Ovary (tissue), 3 donors: ENCODE measurements at regions not wholly inside any gene's neighbourhood (a gene's known extent, or its start where the extent isn't known, plus 50 kb on each side); places are given as distances from the start of the nearest gene placed in this dataset.

Experiments
- CTCF ChIP-seq, 3 donors: fragments of 450-650 bp in 2 of 3; fragments of 200-600 bp in 1 of 3; IDR thresholded peaks; one replicate each; pipeline versions ENCODE4 v1.5.1 to v1.8.0; 2016 to 2022; ENCODE audit warnings: antibody characterized with exemption in 3 of 3, mild to moderate bottlenecking in 1 of 3
- EP300 ChIP-seq: sonication (generic); formaldehyde crosslinking; IDR thresholded peaks from one replicate; pipeline ENCODE4 v1.6.1; 2017; ENCODE audit warnings: antibody characterized with exemption
- POLR2A ChIP-seq: fragments of 450-650 bp; IDR thresholded peaks from one replicate; pipeline ENCODE4 v1.6.1; 2017; ENCODE audit warnings: antibody characterized with exemption, mild to moderate bottlenecking, moderate library complexity
- donor health status: DM: no; HTN: no; CAD: no.

- TF ChIP-seq EP300 (no peak), CTCF (IDR thresholded peaks at IDR 0.05) (no peak), POLR2A (no peak)
Observed at GRCh38 chr4:30811296-30811695, 91.1 kb downstream of the PCDH7 start.
